HG03139 (cell line): ENCODE measurements at regions not wholly inside any gene's neighbourhood (a gene's known extent, or its start where the extent isn't known, plus 50 kb on each side); places are given as distances from the start of the nearest gene placed in this dataset.
"Not testable (repeated sequence)": the region's sequence is repeated elsewhere in the genome, so short reads cannot be mapped to it uniquely, and the experiment has no call there.

Experiments
- ATAC-seq: cut with Tn5 transposase; IDR thresholded peaks from one replicate; pipeline ENCODE4 v1.9.1; 2021; ENCODE audit not compliant: unreplicated experiment

GRCh38 chr6:19578481-19578880 is 258.7 kb upstream of the ID4 start:
- ATAC-seq, result no peak

GRCh38 chr6:19584207-19584606 is 253.0 kb upstream of the ID4 start:
- not testable (repeated sequence) for ATAC-seq

GRCh38 chr6:19587238-19587942 is 249.8 kb upstream of the ID4 start:
- ATAC-seq, result no peak

GRCh38 chr6:19590501-19591131 is 246.6 kb upstream of the ID4 start:
- ATAC-seq, result no peak

- ATAC-seq, result no peak
These were observed 239.3 kb upstream of the ID4 start for GRCh38 chr6:19597809-19598320.

- ATAC-seq, result no peak
These were observed 237.2 kb upstream of the ID4 start for GRCh38 chr6:19599796-19600464.

- no peak for ATAC-seq
These were observed 234.6 kb upstream of the ID4 start for GRCh38 chr6:19602434-19603013.

- no peak for ATAC-seq
These were observed 233.4 kb upstream of the ID4 start for GRCh38 chr6:19603721-19604120.

- ATAC-seq, result no peak
These were observed 231.5 kb upstream of the ID4 start for GRCh38 chr6:19605624-19606023.

GRCh38 chr6:19608546-19608945 is 228.6 kb upstream of the ID4 start:
- no peak for ATAC-seq

GRCh38 chr6:19609972-19610641 is 227.1 kb upstream of the ID4 start:
- no peak for ATAC-seq

- ATAC-seq, result not testable (repeated sequence)
These were observed 224.3 kb upstream of the ID4 start for GRCh38 chr6:19612672-19613466.

GRCh38 chr6:19613678-19614077 is 223.5 kb upstream of the ID4 start:
- no peak for ATAC-seq

GRCh38 chr6:19616022-19616421 is 221.1 kb upstream of the ID4 start:
- no peak for ATAC-seq

GRCh38 chr6:19632230-19632629 is 204.9 kb upstream of the ID4 start:
- ATAC-seq, result no peak

- no peak for ATAC-seq
These were observed 204.4 kb upstream of the ID4 start for GRCh38 chr6:19632786-19633185.

GRCh38 chr6:19635728-19636127 is 201.4 kb upstream of the ID4 start:
- no peak for ATAC-seq

- no peak for ATAC-seq
These were observed 200.2 kb upstream of the ID4 start for GRCh38 chr6:19637010-19637409.

- ATAC-seq, result no peak
These were observed 198.2 kb upstream of the ID4 start for GRCh38 chr6:19638931-19639330.

GRCh38 chr6:19643287-19643686 is 193.9 kb upstream of the ID4 start:
- ATAC-seq, result no peak
